DND-41 (cell line): ENCODE measurements at regions not wholly inside any gene's neighbourhood (a gene's known extent, or its start where the extent isn't known, plus 50 kb on each side); places are given as distances from the start of the nearest gene placed in this dataset.

Experiments used
- CTCF ChIP-seq: IDR thresholded peaks from 2 replicates; pipeline ENCODE4 v1.5.1; 2012; ENCODE audit warnings: borderline replicate concordance, low read length, moderate library complexity, mild to moderate bottlenecking; ENCODE audit not compliant: poor library complexity, severe bottlenecking; ENCODE audit errors: extremely low read depth
- EZH2 ChIP-seq: IDR thresholded peaks from 3 replicates; pipeline ENCODE4 v1.6.1; 2012; ENCODE audit warnings: borderline replicate concordance, low read depth, mild to moderate bottlenecking, moderate library complexity, low read length, inconsistent platforms; ENCODE audit not compliant: severe bottlenecking

- TF ChIP-seq CTCF (no peak), EZH2 (no peak)
Observed at GRCh38 chr5:96236831-96237230, 196.2 kb downstream of the PCSK1 start.
